GM12875 (cell line): ENCODE measurements at regions not wholly inside any gene's neighbourhood (a gene's known extent, or its start where the extent isn't known, plus 50 kb on each side); places are given as distances from the start of the nearest gene placed in this dataset.
"Not testable (repeated sequence)": the region's sequence is repeated elsewhere in the genome, so short reads cannot be mapped to it uniquely, and the experiment has no call there.

ENCODE experiments used
- H3K4me3 ChIP-seq: one replicate; pipeline ENCODE4 v1.5.1; 2011; ENCODE audit warnings: low read depth, low read length, control low read depth
- CTCF ChIP-seq: IDR thresholded peaks from 2 replicates; pipeline ENCODE4 v1.5.1; 2011; ENCODE audit warnings: low read depth, mild to moderate bottlenecking, control low read depth, inconsistent platforms, low read length, moderate library complexity, borderline replicate concordance; ENCODE audit not compliant: insufficient read depth

DNA sequence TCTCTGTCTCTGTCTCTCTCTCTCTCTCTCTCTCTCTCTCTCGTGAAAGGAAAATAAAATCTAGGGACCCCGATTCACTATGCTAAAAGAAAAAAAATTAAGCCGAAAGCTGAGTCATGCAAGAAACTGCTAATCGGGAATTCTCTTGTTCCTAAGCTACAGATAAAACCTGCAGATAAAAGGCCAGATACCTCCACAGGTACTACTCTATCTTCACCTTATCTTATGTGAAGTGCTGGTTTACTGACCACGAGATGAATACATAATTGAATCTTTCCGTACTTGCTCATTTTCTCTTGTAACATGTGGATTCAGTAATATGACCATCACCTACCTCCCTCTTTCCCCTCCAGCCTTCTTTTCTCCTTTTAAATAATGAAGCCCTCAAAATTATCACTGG is 120.5 kb downstream of the RFX6 start:
- no peak overlapping the region for H3K4me3 ChIP-seq
- no peak for TF ChIP-seq CTCF

DNA sequence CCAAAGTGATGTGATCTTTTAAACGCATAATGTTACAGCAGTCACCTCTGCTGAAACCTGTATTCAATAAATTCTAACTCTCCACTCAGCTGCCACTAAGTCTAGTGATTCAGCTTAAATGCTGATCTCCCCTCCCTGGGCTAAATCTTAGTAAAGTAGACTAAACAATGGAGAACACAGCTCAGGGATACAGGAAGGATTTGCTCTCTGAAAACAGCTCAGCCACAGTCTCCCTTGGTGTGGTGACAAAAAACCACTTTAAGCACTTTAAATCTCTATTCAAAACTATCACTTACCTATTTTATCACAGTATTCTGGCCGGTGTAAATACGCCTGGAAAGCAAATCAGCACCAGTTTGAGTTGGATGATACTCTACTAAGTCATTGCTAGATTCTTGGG is 130.6 kb downstream of the RFX6 start:
- no peak overlapping the region for H3K4me3 ChIP-seq
- TF ChIP-seq CTCF = no peak

GRCh38 chr6:117008618-117009017 is 131.6 kb downstream of the RFX6 start:
- no peak overlapping the region for H3K4me3 ChIP-seq
- no peak for TF ChIP-seq CTCF

- not testable (repeated sequence) for H3K4me3 ChIP-seq
Measured at GRCh38 chr6:117014641-117015473, 137.8 kb downstream of the RFX6 start.

GRCh38 chr6:117015474-117015804 is 138.4 kb downstream of the RFX6 start:
- not testable (repeated sequence) for H3K4me3 ChIP-seq

DNA sequence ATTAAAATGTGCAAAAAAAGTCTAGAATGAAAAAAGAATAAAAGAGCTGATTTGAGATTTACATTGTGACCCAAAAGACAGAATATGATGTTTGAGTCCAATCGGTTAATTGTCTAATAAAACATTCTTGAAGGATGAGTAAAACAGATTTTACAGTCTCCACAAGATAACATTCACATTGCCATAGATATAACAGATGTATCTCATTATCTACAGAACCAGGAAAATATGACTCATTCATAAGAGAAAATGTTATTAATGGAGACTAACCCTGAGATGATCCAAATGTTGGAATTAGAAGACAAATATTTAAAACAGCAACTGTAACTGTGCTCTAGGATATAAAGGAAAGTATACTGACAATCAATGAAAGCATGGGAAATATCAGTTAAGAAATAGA is 141.7 kb downstream of the RFX6 start:
- TF ChIP-seq CTCF = no peak
- H3K4me3 ChIP-seq = no peak overlapping the region

DNA sequence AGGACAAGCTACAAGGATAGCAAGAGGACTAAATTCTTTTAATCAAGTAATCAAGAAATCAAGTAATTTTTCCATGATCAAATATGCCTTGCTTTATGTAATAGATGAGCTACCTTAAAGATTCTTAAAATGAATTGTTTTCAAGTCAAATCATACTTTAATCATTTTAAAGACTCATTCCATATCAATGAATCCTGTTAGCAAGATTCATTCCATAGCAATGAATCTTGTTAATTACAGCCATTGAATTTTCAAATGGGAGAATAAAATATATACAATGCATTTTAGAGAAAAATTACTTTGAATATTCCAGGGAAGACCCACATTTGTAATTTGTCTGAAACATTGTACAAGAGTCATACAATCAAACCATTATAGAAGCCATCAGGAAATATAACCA is 145.7 kb downstream of the RFX6 start:
- H3K4me3 ChIP-seq = no peak overlapping the region
- TF ChIP-seq CTCF = no peak

- no peak for TF ChIP-seq CTCF
- H3K4me3 ChIP-seq = no peak overlapping the region
Measured at GRCh38 chr6:117025310-117025709, 148.3 kb downstream of the RFX6 start.
